ENCODE measurements at regions not wholly inside any gene's neighbourhood (a gene's known extent, or its start where the extent isn't known, plus 50 kb on each side); places are given as distances from the start of the nearest gene placed in this dataset.

GRCh38 chr18:29741461-29741860 is 1301.1 kb downstream of the DSC3 start:
- Histone ChIP-seq H4K91ac (ENCODE audit: insufficient read length, low read depth, low read length) (no peak overlapping the region), H2BK5ac (ENCODE audit: insufficient read length, low read length) (no peak overlapping the region), H2BK15ac (ENCODE audit: low read depth, low read length) (no peak overlapping the region), H3K9me3 (ENCODE audit: control insufficient read depth, low read depth, low read length) (no peaks in the 10 kb centered on the region), H3K23me2 (ENCODE audit: insufficient read length, low read depth, low read length, poor library complexity, severe bottlenecking) (no peaks in the 10 kb centered on the region), H3K14ac (ENCODE audit: insufficient read depth, low read length) (no peak overlapping the region), H3K27me3 (ENCODE audit: insufficient read depth, low read length) (no peaks in the 10 kb centered on the region), H3K4me1 (ENCODE audit: insufficient read depth, low read length) (no peaks in the 10 kb centered on the region), H4K8ac (replicated peaks; ENCODE audit: insufficient read length, low read depth, low read length) (no peak overlapping the region), H3K4ac (ENCODE audit: low read depth, low read length) (no peak overlapping the region), H2BK120ac (ENCODE audit: low read depth, low read length, poor library complexity, severe bottlenecking) (no peak overlapping the region), H2AFZ (ENCODE audit: low read length) (no peak overlapping the region), H3K56ac (ENCODE audit: insufficient read length, low read depth, low read length) (no peak overlapping the region), H2BK12ac (ENCODE audit: insufficient read length, low read depth, low read length) (no peak overlapping the region), H3K18ac (ENCODE audit: insufficient read length, low read depth, low read length) (no peak overlapping the region), H3K9ac (ENCODE audit: extremely low read depth, insufficient read length, low read length) (no peak overlapping the region), H3K23ac (ENCODE audit: insufficient read length, low read depth, low read length) (no peak overlapping the region), H4K5ac (ENCODE audit: insufficient read length, low read depth, low read length) (no peak overlapping the region), H3K27ac (ENCODE audit: insufficient read length, low read depth, low read length) (no peak overlapping the region), H3T11ph (ENCODE audit: low read length) (no peak overlapping the region), H3K79me1 (ENCODE audit: insufficient read depth, low read depth, low read length, poor library complexity, severe bottlenecking) (no peaks in the 10 kb centered on the region), H3K4me2 (ENCODE audit: insufficient read depth, insufficient read length, low read length) (no peak overlapping the region), H4K20me1 (ENCODE audit: control insufficient read depth, insufficient read depth, insufficient read length) (no peaks in the 10 kb centered on the region), H2BK20ac (ENCODE audit: low read depth, low read length, poor library complexity, severe bottlenecking) (no peak overlapping the region), H3K79me2 (ENCODE audit: insufficient read depth, low read length) (no peaks in the 10 kb centered on the region), H2AK5ac (ENCODE audit: insufficient read length, low read length) (no peak overlapping the region)
- no peak for TF ChIP-seq CTCF (conservative IDR thresholded peaks at IDR 0.05)
- Mint-ChIP-seq H3K9me3 (no peaks in the 10 kb centered on the region), H3K36me3 (ENCODE audit: insufficient read depth in 1 of 3, low read depth in 3 of 3) (no peaks in the 10 kb centered on the region), H3K27me3 (ENCODE audit: low read depth) (no peaks in the 10 kb centered on the region; the same call in 1 of the 2 replicates), H3K27ac (no peak overlapping the region), H3K4me3 (no peak overlapping the region), H3K4me1 (no peaks in the 10 kb centered on the region)
- DNase-seq = no peak
- WGBS (ENCODE audit: extremely low coverage, insufficient read length, low lambda C conversion rate) = no CpG with 5 or more reads among the region's 1 CpG
